ENCODE measurements at regions not wholly inside any gene's neighbourhood (a gene's known extent, or its start where the extent isn't known, plus 50 kb on each side); places are given as distances from the start of the nearest gene placed in this dataset.

- TF ChIP-seq CTCF (IDR thresholded peaks at IDR 0.05; ENCODE audit: control extremely low read depth in 1 of 3, insufficient read depth in 1 of 3, low read depth in 1 of 3, low read length in 3 of 3) = no peak
- TF ChIP-seq TAF1 (IDR thresholded peaks at IDR 0.05; ENCODE audit: low read depth, low read length) = no peak
- no peak for TF ChIP-seq YY1 (IDR thresholded peaks at IDR 0.05; ENCODE audit: low read depth, low read length)
Observed at GRCh38 chr10:108301002-108301401, 1136.5 kb upstream of the SORCS1 start (continued).
